GM12872 (cell line): ENCODE measurements at regions not wholly inside any gene's neighbourhood (a gene's known extent, or its start where the extent isn't known, plus 50 kb on each side); places are given as distances from the start of the nearest gene placed in this dataset.

Experiments
- TF ChIP-seq, protein P1 (sequence below): IDR thresholded peaks from 3 replicates; pipeline ENCODE4 v1.5.1; 2011; ENCODE audit warnings: low read depth, mild to moderate bottlenecking, low read length, moderate library complexity; ENCODE audit not compliant: insufficient read depth

DNA sequence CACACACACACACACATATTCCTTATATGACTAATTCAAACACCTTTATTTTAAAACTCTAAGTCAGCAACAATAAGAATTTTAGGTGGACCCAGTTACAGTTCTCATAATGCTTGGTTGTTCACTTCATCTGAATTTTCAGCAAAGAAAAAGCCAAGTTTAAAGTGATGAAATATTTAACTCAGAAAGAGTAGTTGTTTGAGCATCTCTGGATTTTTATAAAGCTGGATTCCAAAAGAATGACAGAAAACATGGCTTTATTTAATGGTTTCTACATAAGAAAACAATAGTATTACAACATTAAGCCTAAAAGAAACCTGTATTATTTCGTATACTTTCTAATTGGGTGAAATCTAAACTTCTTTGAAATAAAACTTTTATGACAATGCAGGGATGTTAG is 54.2 kb upstream of the ADAMTS5 start:
- TF ChIP-seq, protein P1, sequence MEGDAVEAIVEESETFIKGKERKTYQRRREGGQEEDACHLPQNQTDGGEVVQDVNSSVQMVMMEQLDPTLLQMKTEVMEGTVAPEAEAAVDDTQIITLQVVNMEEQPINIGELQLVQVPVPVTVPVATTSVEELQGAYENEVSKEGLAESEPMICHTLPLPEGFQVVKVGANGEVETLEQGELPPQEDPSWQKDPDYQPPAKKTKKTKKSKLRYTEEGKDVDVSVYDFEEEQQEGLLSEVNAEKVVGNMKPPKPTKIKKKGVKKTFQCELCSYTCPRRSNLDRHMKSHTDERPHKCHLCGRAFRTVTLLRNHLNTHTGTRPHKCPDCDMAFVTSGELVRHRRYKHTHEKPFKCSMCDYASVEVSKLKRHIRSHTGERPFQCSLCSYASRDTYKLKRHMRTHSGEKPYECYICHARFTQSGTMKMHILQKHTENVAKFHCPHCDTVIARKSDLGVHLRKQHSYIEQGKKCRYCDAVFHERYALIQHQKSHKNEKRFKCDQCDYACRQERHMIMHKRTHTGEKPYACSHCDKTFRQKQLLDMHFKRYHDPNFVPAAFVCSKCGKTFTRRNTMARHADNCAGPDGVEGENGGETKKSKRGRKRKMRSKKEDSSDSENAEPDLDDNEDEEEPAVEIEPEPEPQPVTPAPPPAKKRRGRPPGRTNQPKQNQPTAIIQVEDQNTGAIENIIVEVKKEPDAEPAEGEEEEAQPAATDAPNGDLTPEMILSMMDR: no peak

GRCh38 chr21:27017246-27017645 is 50.4 kb upstream of the ADAMTS5 start:
- TF ChIP-seq, protein P1: no peak
